Gastroesophageal sphincter (tissue), 4 donors: ENCODE measurements at regions not wholly inside any gene's neighbourhood (a gene's known extent, or its start where the extent isn't known, plus 50 kb on each side); places are given as distances from the start of the nearest gene placed in this dataset.

ENCODE experiments used
- ATAC-seq: fragments of 150-250 bp; one replicate; pipeline ENCODE4 v1.9.1; 2016; ENCODE audit warnings: mild to moderate bottlenecking, moderate library complexity
- H3K27ac ChIP-seq, 4 donors: fragments of 200-600 bp; sonication (generic) in 3 of 4; 1 replicate in 3 of 4; 2 replicates in 1 of 4; pipeline ENCODE4 v1.5.1; 2016 to 2019
- H3K27me3 ChIP-seq: fragments of 200-600 bp; sonication (generic); one replicate; pipeline ENCODE4 v1.5.1; 2019
- H3K36me3 ChIP-seq, 2 donors: fragments of 200-600 bp; sonication (generic); one replicate each; pipeline ENCODE4 v1.5.1; 2019; ENCODE audit warnings: control low read depth in 1 of 2
- H3K4me1 ChIP-seq, 3 donors: fragments of 200-600 bp; sonication (generic); 1 replicate in 2 of 3; 2 replicates in 1 of 3; pipeline ENCODE4 v1.5.1; 2016 to 2019; ENCODE audit warnings: control low read depth in 2 of 3
- H3K4me3 ChIP-seq, 2 donors: fragments of 200-600 bp; sonication (generic); one replicate each; pipeline ENCODE4 v1.5.1; 2019; ENCODE audit warnings: mild to moderate bottlenecking in 1 of 2, moderate library complexity in 1 of 2
- H3K9me3 ChIP-seq, 3 donors: fragments of 200-600 bp; sonication (generic); one replicate each; pipeline ENCODE4 v1.5.1; 2017 to 2019; ENCODE audit warnings: control low read depth in 2 of 3
- EP300 ChIP-seq: sonication (generic); formaldehyde crosslinking; IDR thresholded peaks from one replicate; pipeline ENCODE4 v1.6.1; 2017; ENCODE audit warnings: antibody characterized with exemption, mild to moderate bottlenecking
- POLR2A ChIP-seq, 2 donors: fragments of 450-650 bp; IDR thresholded peaks; one replicate each; pipeline ENCODE4 v1.6.1; 2017; ENCODE audit warnings: antibody characterized with exemption in 2 of 2, mild to moderate bottlenecking in 2 of 2, moderate library complexity in 1 of 2
- POLR2AphosphoS5 ChIP-seq: sonication (generic); formaldehyde crosslinking; IDR thresholded peaks from one replicate; pipeline ENCODE4 v1.6.1; 2017; ENCODE audit warnings: antibody characterized with exemption
- WGBS, 2 donors: methylation state at CpG; one replicate each; pipeline ENCODE4 v1.1.5; 2018; ENCODE audit warnings: low coverage in 1 of 2; 5-methylcytosine and 5-hydroxymethylcytosine counted together
- TF ChIP-seq, protein P1 (sequence below), 4 experiments: fragments of 200-600 bp in 2 of 4; fragments of 450-650 bp in 2 of 4; sonication (generic) in 1 of 4; IDR thresholded peaks; one replicate each; pipeline ENCODE4 v1.5.1; 2017 to 2019; ENCODE audit warnings: antibody characterized with exemption in 4 of 4, mild to moderate bottlenecking in 2 of 4, moderate library complexity in 2 of 4

DNA sequence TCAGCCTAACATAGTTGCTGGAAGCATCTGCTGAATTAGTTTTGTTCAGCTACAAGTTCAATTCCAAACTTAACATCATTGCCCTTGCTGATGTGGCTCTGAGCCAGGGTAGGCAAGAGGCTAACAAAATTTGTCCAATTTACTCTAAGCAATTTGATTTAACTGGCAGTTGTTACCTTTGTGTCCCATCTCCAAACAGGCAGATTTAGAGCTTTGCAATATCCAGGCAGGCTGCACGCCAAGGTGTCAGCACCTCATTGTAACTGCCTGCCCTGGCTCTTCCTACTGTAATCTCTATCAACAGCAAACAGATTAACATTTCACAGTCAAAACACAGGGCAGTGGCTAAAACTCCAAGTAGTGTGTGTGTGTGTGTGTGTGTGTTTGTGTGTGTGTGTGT lies 2070.6 kb downstream of the PCDH7 start:
- no peak overlapping the region for H3K4me3 ChIP-seq
- no peak overlapping the region for H3K27ac ChIP-seq
- H3K4me1 ChIP-seq, result no peaks in the 10 kb centered on the region
- TF ChIP-seq EP300, result no peak
- TF ChIP-seq POLR2AphosphoS5, result no peak
- TF ChIP-seq POLR2A (IDR thresholded peaks at IDR 0.05), result no peak
- TF ChIP-seq, protein P1, sequence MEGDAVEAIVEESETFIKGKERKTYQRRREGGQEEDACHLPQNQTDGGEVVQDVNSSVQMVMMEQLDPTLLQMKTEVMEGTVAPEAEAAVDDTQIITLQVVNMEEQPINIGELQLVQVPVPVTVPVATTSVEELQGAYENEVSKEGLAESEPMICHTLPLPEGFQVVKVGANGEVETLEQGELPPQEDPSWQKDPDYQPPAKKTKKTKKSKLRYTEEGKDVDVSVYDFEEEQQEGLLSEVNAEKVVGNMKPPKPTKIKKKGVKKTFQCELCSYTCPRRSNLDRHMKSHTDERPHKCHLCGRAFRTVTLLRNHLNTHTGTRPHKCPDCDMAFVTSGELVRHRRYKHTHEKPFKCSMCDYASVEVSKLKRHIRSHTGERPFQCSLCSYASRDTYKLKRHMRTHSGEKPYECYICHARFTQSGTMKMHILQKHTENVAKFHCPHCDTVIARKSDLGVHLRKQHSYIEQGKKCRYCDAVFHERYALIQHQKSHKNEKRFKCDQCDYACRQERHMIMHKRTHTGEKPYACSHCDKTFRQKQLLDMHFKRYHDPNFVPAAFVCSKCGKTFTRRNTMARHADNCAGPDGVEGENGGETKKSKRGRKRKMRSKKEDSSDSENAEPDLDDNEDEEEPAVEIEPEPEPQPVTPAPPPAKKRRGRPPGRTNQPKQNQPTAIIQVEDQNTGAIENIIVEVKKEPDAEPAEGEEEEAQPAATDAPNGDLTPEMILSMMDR (IDR thresholded peaks at IDR 0.05), result no peak
- no peaks in the 10 kb centered on the region for H3K36me3 ChIP-seq
- no peaks in the 10 kb centered on the region for H3K9me3 ChIP-seq
- ATAC-seq, result no peak
- H3K27me3 ChIP-seq, result peaks cover 4% of the 10 kb centered on the region
- WGBS, 2 donors, result no CpG with 5 or more reads among the region's 1 CpG

DNA sequence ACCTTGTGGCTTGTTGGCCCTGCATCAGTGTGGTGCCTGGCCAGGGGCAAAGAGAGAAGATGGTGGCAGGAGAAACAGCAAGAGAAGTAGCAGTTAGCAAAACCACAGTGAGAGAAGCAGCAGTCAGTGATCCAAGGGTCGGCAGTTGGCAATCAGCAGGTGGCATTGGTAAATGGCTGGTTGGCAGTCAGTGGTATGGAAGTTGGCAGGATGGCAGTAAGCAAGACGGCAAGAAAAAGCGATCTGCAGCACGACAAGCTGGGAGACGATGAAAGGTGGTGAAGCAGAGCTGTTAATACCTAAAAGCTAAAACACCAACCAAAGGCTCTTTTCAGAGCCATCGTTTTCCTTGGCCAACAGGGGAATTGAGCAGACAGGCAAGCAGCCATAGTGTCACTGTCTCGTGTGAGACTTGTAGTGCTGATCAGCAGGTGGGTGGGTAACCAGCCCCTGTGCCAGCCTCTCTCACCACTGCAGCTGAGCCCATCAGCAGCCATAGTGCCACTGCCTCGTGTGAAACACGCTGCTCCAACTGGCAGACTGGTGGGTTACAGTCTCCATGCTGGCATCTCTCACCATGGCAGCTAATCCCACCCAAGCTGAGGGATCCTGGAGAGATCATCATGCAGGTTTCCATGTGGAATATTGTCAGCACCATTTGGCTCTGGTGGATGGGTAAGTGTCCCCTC lies 2078.4 kb downstream of the PCDH7 start:
- H3K4me3 ChIP-seq, result no peak overlapping the region
- ATAC-seq, result no peak
- no peak overlapping the region for H3K27ac ChIP-seq
- no peaks in the 10 kb centered on the region for H3K9me3 ChIP-seq
- no peaks in the 10 kb centered on the region for H3K27me3 ChIP-seq
- H3K36me3 ChIP-seq, result no peaks in the 10 kb centered on the region
- 70 to 91% methylated on average over 3 to 7 of the region's 9 CpGs for WGBS, 2 donors
- no peaks in the 10 kb centered on the region for H3K4me1 ChIP-seq
- TF ChIP-seq, protein P1 (IDR thresholded peaks at IDR 0.05), result no peak
- TF ChIP-seq POLR2A (IDR thresholded peaks at IDR 0.05) (no peak), POLR2AphosphoS5 (no peak), EP300 (no peak)

DNA sequence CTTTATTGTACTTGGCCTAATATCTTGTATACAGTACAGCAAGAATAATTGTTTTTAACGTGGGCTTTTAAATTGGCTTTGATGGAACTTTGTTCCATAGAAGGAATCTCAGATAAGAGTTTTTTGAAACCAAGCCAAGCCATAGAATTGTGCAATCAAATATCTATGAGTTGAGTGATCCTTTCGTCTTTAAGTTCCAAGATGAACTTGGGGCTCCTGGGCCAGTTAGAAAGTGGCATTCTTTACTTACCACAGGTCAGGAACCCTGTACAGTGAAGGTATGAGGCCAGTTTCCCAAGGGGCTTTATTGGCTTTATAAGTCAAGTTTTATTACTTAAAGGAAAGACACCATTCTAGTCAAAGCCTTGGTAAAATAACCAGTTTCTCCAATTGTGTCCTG lies 2104.2 kb downstream of the PCDH7 start:
- Histone ChIP-seq H3K4me3 (no peak overlapping the region), H3K27me3 (no peaks in the 10 kb centered on the region), H3K4me1 (no peaks in the 10 kb centered on the region), H3K27ac (no peak overlapping the region), H3K36me3 (no peaks in the 10 kb centered on the region), H3K9me3 (no peaks in the 10 kb centered on the region)
- no peak for ATAC-seq
- 51 to 55% methylated on average over 2 of the region's 2 CpGs for WGBS, 2 donors
- TF ChIP-seq POLR2A (IDR thresholded peaks at IDR 0.05), result no peak
- TF ChIP-seq, protein P1 (IDR thresholded peaks at IDR 0.05), result no peak
- TF ChIP-seq EP300, result no peak
- TF ChIP-seq POLR2AphosphoS5, result no peak

DNA sequence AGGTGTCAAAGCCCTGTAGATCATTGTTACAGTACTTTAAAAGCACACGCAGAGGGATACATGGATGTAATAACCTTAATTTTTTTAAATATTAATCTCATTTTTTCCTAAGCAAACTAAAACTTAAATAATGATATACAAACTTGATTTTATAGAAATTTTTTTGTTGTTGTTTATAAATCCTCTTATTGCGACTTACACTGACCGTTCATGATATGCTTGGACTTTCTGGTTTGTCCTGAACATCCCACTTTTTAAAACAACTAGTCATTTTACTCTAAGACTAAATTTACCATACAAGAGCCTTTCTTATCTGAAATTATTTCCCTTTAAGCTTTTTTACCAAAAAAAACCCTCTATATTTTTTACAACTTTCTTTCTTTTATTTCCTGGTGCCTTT lies 2106.0 kb downstream of the PCDH7 start:
- 88 to 91% methylated on average over 3 of the region's 3 CpGs for WGBS, 2 donors
- H3K4me3 ChIP-seq, result no peak overlapping the region
- H3K4me1 ChIP-seq, result no peaks in the 10 kb centered on the region
- ATAC-seq, result no peak
- no peak overlapping the region for H3K27ac ChIP-seq
- no peaks in the 10 kb centered on the region for H3K36me3 ChIP-seq
- no peaks in the 10 kb centered on the region for H3K27me3 ChIP-seq
- H3K9me3 ChIP-seq, result no peaks in the 10 kb centered on the region
- TF ChIP-seq POLR2A (IDR thresholded peaks at IDR 0.05) (no peak), EP300 (no peak), POLR2AphosphoS5 (no peak)
- TF ChIP-seq, protein P1 (IDR thresholded peaks at IDR 0.05), result no peak

DNA sequence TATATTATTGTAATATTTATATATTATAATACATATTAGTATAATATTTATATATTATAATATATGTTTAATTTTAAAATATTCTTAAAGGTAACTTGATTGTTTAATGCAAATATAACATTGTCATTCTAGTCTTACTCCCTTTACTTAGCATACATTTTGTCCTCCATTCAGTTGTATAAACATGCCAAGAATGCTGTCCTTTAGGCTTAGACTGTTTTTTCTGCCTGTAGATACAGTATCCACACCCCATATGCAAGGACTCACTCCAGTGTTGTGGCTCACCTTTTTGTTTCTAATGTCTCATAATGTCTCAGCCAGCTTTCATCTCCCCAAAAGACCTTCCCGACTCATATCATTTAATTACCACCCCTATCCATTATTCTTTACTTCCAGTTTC lies 2110.0 kb downstream of the PCDH7 start:
- H3K4me1 ChIP-seq, result no peaks in the 10 kb centered on the region
- H3K27ac ChIP-seq, result no peak overlapping the region
- no peaks in the 10 kb centered on the region for H3K9me3 ChIP-seq
- no peaks in the 10 kb centered on the region for H3K27me3 ChIP-seq
- ATAC-seq, result no peak
- no peak for TF ChIP-seq EP300
- TF ChIP-seq, protein P1 (IDR thresholded peaks at IDR 0.05), result no peak
- no peak for TF ChIP-seq POLR2AphosphoS5
- no peak for TF ChIP-seq POLR2A (IDR thresholded peaks at IDR 0.05)
- H3K4me3 ChIP-seq, result no peak overlapping the region
- no peaks in the 10 kb centered on the region for H3K36me3 ChIP-seq
- 59 to 80% methylated on average over 1 of the region's 1 CpG for WGBS, 2 donors
